Esophagus squamous epithelium (tissue), 4 donors: ENCODE measurements at regions not wholly inside any gene's neighbourhood (a gene's known extent, or its start where the extent isn't known, plus 50 kb on each side); places are given as distances from the start of the nearest gene placed in this dataset.

Experiments used
- POLR2A ChIP-seq, 4 donors: fragments of 450-650 bp; IDR thresholded peaks; one replicate each; pipeline ENCODE4 v1.6.1; 2017; ENCODE audit warnings: antibody characterized with exemption in 4 of 4, mild to moderate bottlenecking in 4 of 4, moderate library complexity in 3 of 4
- TF ChIP-seq, protein P1 (sequence below), 6 experiments: fragments of 450-650 bp in 4 of 6; fragments of 200-600 bp in 2 of 6; sonication (generic) in 2 of 6; IDR thresholded peaks; one replicate each; pipeline ENCODE4 v1.5.1; 2016 to 2019; ENCODE audit warnings: antibody characterized with exemption in 6 of 6, mild to moderate bottlenecking in 4 of 6, moderate library complexity in 4 of 6

DNA sequence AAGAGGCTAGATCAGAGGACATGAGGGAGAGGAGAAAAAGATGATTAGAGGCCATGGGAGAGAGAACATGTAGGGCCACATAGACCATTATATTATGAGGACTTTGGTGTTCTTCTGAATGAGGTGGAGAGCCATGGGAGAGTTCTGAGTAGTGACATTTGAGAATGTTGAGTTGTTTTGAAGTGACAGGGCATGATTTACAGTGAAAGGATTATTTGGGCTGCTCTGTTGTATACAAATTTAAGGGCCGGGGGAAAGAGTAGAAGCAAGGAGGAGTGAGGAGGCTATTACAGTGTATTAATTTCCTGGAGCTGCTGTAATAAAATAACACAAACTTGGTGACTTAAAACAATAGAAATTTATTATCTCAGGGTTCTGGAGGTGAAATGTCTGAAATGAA is 102.5 kb upstream of the RGS4 start:
- no peak for TF ChIP-seq POLR2A (IDR thresholded peaks at IDR 0.05)
- TF ChIP-seq, protein P1, sequence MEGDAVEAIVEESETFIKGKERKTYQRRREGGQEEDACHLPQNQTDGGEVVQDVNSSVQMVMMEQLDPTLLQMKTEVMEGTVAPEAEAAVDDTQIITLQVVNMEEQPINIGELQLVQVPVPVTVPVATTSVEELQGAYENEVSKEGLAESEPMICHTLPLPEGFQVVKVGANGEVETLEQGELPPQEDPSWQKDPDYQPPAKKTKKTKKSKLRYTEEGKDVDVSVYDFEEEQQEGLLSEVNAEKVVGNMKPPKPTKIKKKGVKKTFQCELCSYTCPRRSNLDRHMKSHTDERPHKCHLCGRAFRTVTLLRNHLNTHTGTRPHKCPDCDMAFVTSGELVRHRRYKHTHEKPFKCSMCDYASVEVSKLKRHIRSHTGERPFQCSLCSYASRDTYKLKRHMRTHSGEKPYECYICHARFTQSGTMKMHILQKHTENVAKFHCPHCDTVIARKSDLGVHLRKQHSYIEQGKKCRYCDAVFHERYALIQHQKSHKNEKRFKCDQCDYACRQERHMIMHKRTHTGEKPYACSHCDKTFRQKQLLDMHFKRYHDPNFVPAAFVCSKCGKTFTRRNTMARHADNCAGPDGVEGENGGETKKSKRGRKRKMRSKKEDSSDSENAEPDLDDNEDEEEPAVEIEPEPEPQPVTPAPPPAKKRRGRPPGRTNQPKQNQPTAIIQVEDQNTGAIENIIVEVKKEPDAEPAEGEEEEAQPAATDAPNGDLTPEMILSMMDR (IDR thresholded peaks at IDR 0.05) = no peak
